Right lobe of liver (tissue), 6 donors: ENCODE measurements at regions not wholly inside any gene's neighbourhood (a gene's known extent, or its start where the extent isn't known, plus 50 kb on each side); places are given as distances from the start of the nearest gene placed in this dataset.

Experiments
- ATAC-seq, 4 donors: fragments of 200-7000 bp; cut with Tn5 transposase; one replicate each; pipeline ENCODE4 v1.9.1; 2020; ENCODE audit warnings: mild to moderate bottlenecking in 4 of 4, moderate library complexity in 4 of 4
- DNase-seq, 3 donors: peaks; one replicate each; pipeline ENCODE4 v3.0.0-alpha.2; 2020
- H3K27ac ChIP-seq, 3 donors: fragments of 200-600 bp; one replicate each; pipeline ENCODE4 v1.8.0; 2022
- H3K27me3 ChIP-seq, 2 donors: fragments of 200-600 bp; one replicate each; pipeline ENCODE4 v1.8.0; 2022
- H3K36me3 ChIP-seq, 4 donors: fragments of 200-600 bp; sonication (generic) in 1 of 4; one replicate each; pipeline versions ENCODE4 v1.5.1 to v1.8.0; 2017 to 2022; ENCODE audit warnings: control low read depth in 1 of 4
- H3K4me1 ChIP-seq, 4 donors: fragments of 200-600 bp; sonication (generic) in 1 of 4; one replicate each; pipeline versions ENCODE4 v1.5.1 to v1.8.0; 2017 to 2022; ENCODE audit warnings: control low read depth in 1 of 4
- H3K4me3 ChIP-seq, 3 donors: fragments of 200-600 bp; one replicate each; pipeline ENCODE4 v1.8.0; 2022
- H3K9me3 ChIP-seq, 4 donors: fragments of 200-600 bp; sonication (generic) in 1 of 4; one replicate each; pipeline versions ENCODE4 v1.5.1 to v1.8.0; 2017 to 2022; ENCODE audit warnings: control low read depth in 1 of 4
- POLR2A ChIP-seq: fragments of 450-650 bp; IDR thresholded peaks from one replicate; pipeline ENCODE4 v1.6.1; 2017; ENCODE audit warnings: antibody characterized with exemption, mild to moderate bottlenecking
- WGBS: methylation state at CpG from one replicate; pipeline ENCODE4 v1.1.6; 2018; ENCODE audit warnings: low coverage, low lambda C conversion rate; ENCODE audit not compliant: insufficient coverage; ENCODE audit errors: missing lambda C conversion rate; 5-methylcytosine and 5-hydroxymethylcytosine counted together
- intact Hi-C, 2 donors: fragments of 100-400 bp; cut with DNase I; formaldehyde crosslinking; loops; one replicate each; pipeline versions ENCODE4 v1.11.2 to v1.14.1; 2022
- TF ChIP-seq, protein P1 (sequence below), 4 donors: fragments of 200-600 bp in 3 of 4; fragments of 450-650 bp in 1 of 4; IDR thresholded peaks; one replicate each; pipeline versions ENCODE4 v1.5.1 to v1.8.0; 2016 to 2022; ENCODE audit warnings: antibody characterized with exemption in 4 of 4, mild to moderate bottlenecking in 2 of 4
- donor health status: DM: no; HTN: yes; CAD: no.
- donor health status: DM: no; HTN: no; CAD: no.
- donor health status: DM: no; HTN: no; CAD: no.
- donor health status: DM: no; HTN: yes; CAD: no.
- donor health status: DM: no; HTN: yes; CAD: no.

DNA sequence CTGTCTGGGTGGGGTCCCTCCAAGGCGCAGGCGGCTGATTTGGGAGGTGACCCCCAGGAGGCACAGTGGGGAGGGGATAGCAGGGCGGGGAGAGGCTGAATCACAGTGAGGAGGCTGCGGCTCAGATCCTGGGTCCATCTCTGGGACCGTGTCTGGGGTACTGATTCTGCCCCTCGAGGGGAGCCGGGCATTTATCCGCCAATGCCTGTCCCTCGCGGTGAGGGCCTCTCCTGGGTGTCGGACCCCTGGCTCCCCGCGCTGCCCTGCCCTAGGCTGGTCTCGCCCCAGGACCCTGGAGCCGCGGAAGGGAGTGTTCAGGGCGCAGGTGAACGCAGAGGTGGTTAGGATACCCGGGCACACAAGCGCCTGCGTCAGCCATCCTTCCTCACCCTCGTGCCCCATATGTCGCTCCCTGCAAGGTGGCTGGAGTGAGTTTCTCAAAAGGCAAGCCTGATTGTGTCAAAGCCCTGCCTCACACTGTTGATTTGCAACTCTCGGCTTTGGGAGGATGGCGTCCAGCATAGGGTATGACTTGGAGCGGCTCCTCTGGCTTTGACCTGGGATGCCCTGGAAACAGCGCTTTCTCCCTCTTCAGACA is 530.9 kb downstream of the PTPRU start:
- no peak overlapping the region for H3K27ac ChIP-seq
- TF ChIP-seq, protein P1, sequence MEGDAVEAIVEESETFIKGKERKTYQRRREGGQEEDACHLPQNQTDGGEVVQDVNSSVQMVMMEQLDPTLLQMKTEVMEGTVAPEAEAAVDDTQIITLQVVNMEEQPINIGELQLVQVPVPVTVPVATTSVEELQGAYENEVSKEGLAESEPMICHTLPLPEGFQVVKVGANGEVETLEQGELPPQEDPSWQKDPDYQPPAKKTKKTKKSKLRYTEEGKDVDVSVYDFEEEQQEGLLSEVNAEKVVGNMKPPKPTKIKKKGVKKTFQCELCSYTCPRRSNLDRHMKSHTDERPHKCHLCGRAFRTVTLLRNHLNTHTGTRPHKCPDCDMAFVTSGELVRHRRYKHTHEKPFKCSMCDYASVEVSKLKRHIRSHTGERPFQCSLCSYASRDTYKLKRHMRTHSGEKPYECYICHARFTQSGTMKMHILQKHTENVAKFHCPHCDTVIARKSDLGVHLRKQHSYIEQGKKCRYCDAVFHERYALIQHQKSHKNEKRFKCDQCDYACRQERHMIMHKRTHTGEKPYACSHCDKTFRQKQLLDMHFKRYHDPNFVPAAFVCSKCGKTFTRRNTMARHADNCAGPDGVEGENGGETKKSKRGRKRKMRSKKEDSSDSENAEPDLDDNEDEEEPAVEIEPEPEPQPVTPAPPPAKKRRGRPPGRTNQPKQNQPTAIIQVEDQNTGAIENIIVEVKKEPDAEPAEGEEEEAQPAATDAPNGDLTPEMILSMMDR (IDR thresholded peaks at IDR 0.05), result no peak
- no peak for TF ChIP-seq POLR2A
- WGBS, result 51% methylated on average over 2 of the region's 27 CpGs
- DNase-seq (no peak), ATAC-seq (peak in 1 of 4 donors; percentile 40)
- H3K4me3 ChIP-seq, result no peak overlapping the region
- H3K36me3 ChIP-seq, result no peaks in the 10 kb centered on the region
- intact Hi-C loops, result no loop called here
- no peaks in the 10 kb centered on the region for H3K27me3 ChIP-seq
- H3K9me3 ChIP-seq, result no peaks in the 10 kb centered on the region
- H3K4me1 ChIP-seq, result no peaks in the 10 kb centered on the region

DNA sequence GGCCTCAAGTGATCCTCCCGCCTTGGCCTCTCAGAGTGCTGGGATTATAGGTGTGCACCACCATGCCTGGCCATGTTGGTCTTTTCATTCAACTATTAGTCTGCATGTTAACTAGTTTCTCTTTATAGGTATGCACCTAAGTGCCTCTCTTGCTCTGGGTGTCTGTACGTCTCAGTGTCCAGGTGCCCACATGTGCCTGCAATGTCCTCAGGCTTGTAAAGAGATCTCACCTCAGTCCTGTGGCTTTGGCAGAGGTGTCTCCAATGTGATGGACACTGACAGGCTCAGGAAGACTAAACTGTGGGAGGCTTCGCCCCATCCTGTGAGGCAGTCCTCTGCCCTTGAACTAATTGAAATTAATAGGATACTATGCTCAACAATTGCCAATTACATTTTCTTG is 526.3 kb downstream of the PTPRU start:
- H3K27ac ChIP-seq, result no peak overlapping the region
- 79% methylated on average over 2 of the region's 3 CpGs for WGBS
- no peaks in the 10 kb centered on the region for H3K27me3 ChIP-seq
- no peak overlapping the region for H3K4me3 ChIP-seq
- no peak for TF ChIP-seq POLR2A
- TF ChIP-seq, protein P1 (IDR thresholded peaks at IDR 0.05), result no peak
- no peaks in the 10 kb centered on the region for H3K4me1 ChIP-seq
- intact Hi-C loops, result no loop called here
- H3K9me3 ChIP-seq, result no peaks in the 10 kb centered on the region
- H3K36me3 ChIP-seq, result no peaks in the 10 kb centered on the region
- ATAC-seq (no peak), DNase-seq (no peak)

DNA sequence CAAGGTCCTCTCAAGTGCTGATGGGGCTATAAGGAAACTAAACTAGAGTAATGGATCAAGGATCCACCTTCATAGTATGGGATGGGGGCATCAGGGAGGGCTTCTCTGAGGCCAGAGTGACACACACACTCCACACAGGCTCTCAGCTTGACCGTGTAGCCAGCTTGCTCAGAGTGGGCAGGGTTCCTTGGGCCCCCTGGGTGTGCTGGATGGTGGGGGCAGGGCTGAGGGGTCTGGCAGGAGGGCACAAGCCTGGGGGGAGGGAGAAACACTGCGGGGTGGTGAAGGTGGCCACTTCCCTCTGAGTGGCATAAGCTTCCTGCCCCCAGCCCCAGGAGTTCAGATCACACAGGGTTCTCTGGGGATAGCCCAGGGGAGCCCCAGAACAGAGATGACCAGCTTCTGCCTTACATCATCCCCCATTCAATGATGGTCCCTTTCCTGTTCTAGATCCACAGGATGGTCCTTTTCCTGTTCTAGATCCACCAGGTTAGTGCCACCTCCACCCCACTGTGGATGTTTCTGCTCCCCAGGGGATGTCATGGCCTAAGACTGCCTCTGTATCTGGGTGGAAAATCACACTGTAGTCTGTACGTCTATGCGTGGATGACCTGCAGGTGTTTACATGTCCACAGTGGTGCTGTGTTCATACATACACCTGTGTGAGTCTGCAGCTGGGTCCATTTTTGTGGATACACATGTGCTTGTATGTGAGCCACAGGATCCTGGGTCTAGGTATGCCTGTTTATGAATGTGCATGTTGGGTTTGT is 525.0 kb downstream of the PTPRU start:
- ATAC-seq, result peak in 1 of 4 donors; percentile 14
- Histone ChIP-seq H3K4me3 (no peak overlapping the region), H3K9me3 (no peaks in the 10 kb centered on the region), H3K36me3 (no peaks in the 10 kb centered on the region), H3K27ac (no peak overlapping the region), H3K27me3 (no peaks in the 10 kb centered on the region), H3K4me1 (no peaks in the 10 kb centered on the region)
- 37% methylated on average over 4 of the region's 4 CpGs for WGBS
- no peak for DNase-seq
- intact Hi-C loops, result no loop called here
- TF ChIP-seq, protein P1 (IDR thresholded peaks at IDR 0.05), result no peak
- no peak for TF ChIP-seq POLR2A

DNA sequence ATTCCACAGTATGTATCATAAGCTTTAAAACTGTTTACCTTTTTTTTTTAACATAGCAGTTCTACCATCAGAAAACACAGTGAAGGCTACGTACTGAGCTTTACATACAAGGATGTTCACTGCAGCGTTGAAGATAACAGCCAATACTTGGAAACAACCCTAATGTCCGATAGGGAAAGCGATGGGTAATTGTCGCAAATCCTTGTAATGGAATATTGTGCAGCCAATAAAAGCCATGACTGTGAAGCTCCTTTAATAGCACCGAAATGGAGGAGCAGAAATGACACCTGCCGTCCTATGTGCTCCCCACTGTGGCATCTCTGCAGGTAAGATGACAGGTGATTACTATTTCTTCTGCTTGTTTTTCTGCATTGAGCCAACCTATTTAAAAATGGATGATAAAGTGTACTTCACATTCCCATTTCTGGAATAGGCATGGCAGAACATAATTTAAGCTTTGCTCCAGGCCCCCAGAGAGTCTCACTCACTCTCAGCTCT is 523.8 kb downstream of the PTPRU start:
- 75% methylated on average over 7 of the region's 7 CpGs for WGBS
- no peak overlapping the region for H3K27ac ChIP-seq

More for the DNA sequence above, 523.8 kb downstream of the PTPRU start:
- TF ChIP-seq, protein P1 (IDR thresholded peaks at IDR 0.05), result no peak
- no peak for TF ChIP-seq POLR2A
- H3K27me3 ChIP-seq, result no peaks in the 10 kb centered on the region
- H3K9me3 ChIP-seq, result no peaks in the 10 kb centered on the region
- DNase-seq (no peak), ATAC-seq (no peak)
- H3K4me3 ChIP-seq, result no peak overlapping the region
- no peaks in the 10 kb centered on the region for H3K36me3 ChIP-seq
- no peaks in the 10 kb centered on the region for H3K4me1 ChIP-seq
- intact Hi-C loops, result no loop called here
